ENCODE measurements at regions not wholly inside any gene's neighbourhood (a gene's known extent, or its start where the extent isn't known, plus 50 kb on each side); places are given as distances from the start of the nearest gene placed in this dataset.

DNA sequence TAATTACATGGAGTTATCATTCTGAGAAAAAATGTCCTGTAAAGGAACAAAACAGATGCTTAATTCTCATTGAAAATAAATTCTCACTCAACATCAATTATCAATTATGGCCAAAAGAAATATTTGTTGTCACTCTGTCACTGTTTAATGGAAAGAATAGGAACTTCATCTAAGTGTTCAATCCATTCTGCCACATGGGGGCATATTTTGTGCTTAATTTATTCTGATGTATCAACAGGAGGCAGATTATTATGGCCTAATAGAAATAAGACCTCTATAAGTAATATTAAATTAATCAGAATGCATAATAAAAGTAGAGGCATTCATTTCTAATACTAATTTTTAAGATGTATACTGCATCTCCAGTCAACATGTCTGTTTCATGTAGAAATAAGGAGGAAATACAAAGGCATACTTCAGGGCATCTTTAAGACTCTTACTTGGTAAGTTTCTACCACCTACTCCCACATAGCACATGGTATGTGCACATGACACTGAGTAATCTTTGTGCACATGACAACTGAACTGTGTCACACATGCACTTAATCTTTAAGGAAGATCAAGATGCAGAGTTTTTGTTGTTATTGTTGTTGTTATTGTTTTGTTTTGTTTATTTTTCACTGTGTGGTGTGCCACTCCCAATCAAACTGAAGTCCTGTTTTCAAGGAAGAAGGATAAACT lies 420.4 kb upstream of the SEMA3A start:
- TF ChIP-seq POLR2A (IDR thresholded peaks at IDR 0.05): no peak
- TF ChIP-seq, protein P1, sequence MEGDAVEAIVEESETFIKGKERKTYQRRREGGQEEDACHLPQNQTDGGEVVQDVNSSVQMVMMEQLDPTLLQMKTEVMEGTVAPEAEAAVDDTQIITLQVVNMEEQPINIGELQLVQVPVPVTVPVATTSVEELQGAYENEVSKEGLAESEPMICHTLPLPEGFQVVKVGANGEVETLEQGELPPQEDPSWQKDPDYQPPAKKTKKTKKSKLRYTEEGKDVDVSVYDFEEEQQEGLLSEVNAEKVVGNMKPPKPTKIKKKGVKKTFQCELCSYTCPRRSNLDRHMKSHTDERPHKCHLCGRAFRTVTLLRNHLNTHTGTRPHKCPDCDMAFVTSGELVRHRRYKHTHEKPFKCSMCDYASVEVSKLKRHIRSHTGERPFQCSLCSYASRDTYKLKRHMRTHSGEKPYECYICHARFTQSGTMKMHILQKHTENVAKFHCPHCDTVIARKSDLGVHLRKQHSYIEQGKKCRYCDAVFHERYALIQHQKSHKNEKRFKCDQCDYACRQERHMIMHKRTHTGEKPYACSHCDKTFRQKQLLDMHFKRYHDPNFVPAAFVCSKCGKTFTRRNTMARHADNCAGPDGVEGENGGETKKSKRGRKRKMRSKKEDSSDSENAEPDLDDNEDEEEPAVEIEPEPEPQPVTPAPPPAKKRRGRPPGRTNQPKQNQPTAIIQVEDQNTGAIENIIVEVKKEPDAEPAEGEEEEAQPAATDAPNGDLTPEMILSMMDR (IDR thresholded peaks at IDR 0.05): peak in 3 of 12 donors; percentile 10 to 19 (median 18)
